ENCODE measurements at regions not wholly inside any gene's neighbourhood (a gene's known extent, or its start where the extent isn't known, plus 50 kb on each side); places are given as distances from the start of the nearest gene placed in this dataset.

GRCh38 chr11:134677397-134677822 is 265.4 kb upstream of the B3GAT1 start:
- DNase-seq = no peak

GRCh38 chr11:134676516-134677287 is 264.7 kb upstream of the B3GAT1 start:
- DNase-seq = no peak

- no peak for DNase-seq
Measured at GRCh38 chr11:134675983-134676382, 263.9 kb upstream of the B3GAT1 start.

GRCh38 chr11:134674974-134675373 is 262.9 kb upstream of the B3GAT1 start:
- no peak for DNase-seq

GRCh38 chr11:134670961-134671370 is 258.9 kb upstream of the B3GAT1 start:
- no peak for DNase-seq

- no peak for DNase-seq
Measured at GRCh38 chr11:134670247-134670782, 258.3 kb upstream of the B3GAT1 start.

- DNase-seq = no peak
Measured at GRCh38 chr11:134669796-134670195, 257.8 kb upstream of the B3GAT1 start.

GRCh38 chr11:134668796-134669195 is 256.8 kb upstream of the B3GAT1 start:
- DNase-seq = no peak

GRCh38 chr11:134668076-134668475 is 256.0 kb upstream of the B3GAT1 start:
- no peak for DNase-seq

- no peak for DNase-seq
Measured at GRCh38 chr11:134667505-134667904, 255.5 kb upstream of the B3GAT1 start.

GRCh38 chr11:134667175-134667500 is 255.1 kb upstream of the B3GAT1 start:
- no peak for DNase-seq

GRCh38 chr11:134666273-134667174 is 254.5 kb upstream of the B3GAT1 start:
- no peak for DNase-seq

GRCh38 chr11:134665571-134666270 is 253.7 kb upstream of the B3GAT1 start:
- DNase-seq = no peak

GRCh38 chr11:134665188-134665535 is 253.1 kb upstream of the B3GAT1 start:
- DNase-seq = no peak

GRCh38 chr11:134664447-134665187 is 252.6 kb upstream of the B3GAT1 start:
- DNase-seq = no peak

GRCh38 chr11:134663506-134664313 is 251.7 kb upstream of the B3GAT1 start:
- no peak for DNase-seq

- DNase-seq = no peak
Measured at GRCh38 chr11:134662629-134663360, 250.8 kb upstream of the B3GAT1 start.

GRCh38 chr11:134661660-134662059 is 249.6 kb upstream of the B3GAT1 start:
- DNase-seq = no peak

GRCh38 chr11:134660416-134660815 is 248.4 kb upstream of the B3GAT1 start:
- no peak for DNase-seq

- no peak for DNase-seq
Measured at GRCh38 chr11:134659882-134660281, 247.8 kb upstream of the B3GAT1 start.

Data from CD4-positive, alpha-beta T cell treated with Interleukin-10 for 1 hour (primary cell).